Testis (tissue), 2 donors: ENCODE measurements at regions not wholly inside any gene's neighbourhood (a gene's known extent, or its start where the extent isn't known, plus 50 kb on each side); places are given as distances from the start of the nearest gene placed in this dataset.

Experiments
- CTCF ChIP-seq, 3 experiments: fragments of 450-650 bp in 2 of 3; fragments of 200-600 bp in 1 of 3; sonication (generic) in 1 of 3; IDR thresholded peaks; one replicate each; pipeline ENCODE4 v1.5.1; 2016 to 2019; ENCODE audit warnings: antibody characterized with exemption in 3 of 3, mild to moderate bottlenecking in 2 of 3, moderate library complexity in 1 of 3
- POLR2A ChIP-seq: fragments of 450-650 bp; IDR thresholded peaks from one replicate; pipeline ENCODE4 v1.6.1; 2017; ENCODE audit warnings: antibody characterized with exemption, mild to moderate bottlenecking, moderate library complexity

- TF ChIP-seq CTCF (IDR thresholded peaks at IDR 0.05) (no peak), POLR2A (no peak)
These were observed 303.1 kb downstream of the CDH26 start for GRCh38 chr20:60261333-60261732.
